ENCODE measurements at regions not wholly inside any gene's neighbourhood (a gene's known extent, or its start where the extent isn't known, plus 50 kb on each side); places are given as distances from the start of the nearest gene placed in this dataset.

- DNase-seq: no peak
These were observed 104.7 kb upstream of the IL6 start for GRCh38 chr7:22622116-22622785.

GRCh38 chr7:22618528-22618927 lies 108.5 kb upstream of the IL6 start:
- no peak for DNase-seq

- no peak for DNase-seq
These were observed 109.8 kb upstream of the IL6 start for GRCh38 chr7:22617166-22617565.

- no peak for DNase-seq
These were observed 113.5 kb upstream of the IL6 start for GRCh38 chr7:22613496-22613895.

GRCh38 chr7:22612776-22613175 lies 112.8 kb upstream of the STEAP1B start:
- no peak for DNase-seq

GRCh38 chr7:22611758-22612079 lies 111.7 kb upstream of the STEAP1B start:
- DNase-seq: no peak

GRCh38 chr7:22610951-22611757 lies 111.2 kb upstream of the STEAP1B start:
- no peak for DNase-seq

DNA sequence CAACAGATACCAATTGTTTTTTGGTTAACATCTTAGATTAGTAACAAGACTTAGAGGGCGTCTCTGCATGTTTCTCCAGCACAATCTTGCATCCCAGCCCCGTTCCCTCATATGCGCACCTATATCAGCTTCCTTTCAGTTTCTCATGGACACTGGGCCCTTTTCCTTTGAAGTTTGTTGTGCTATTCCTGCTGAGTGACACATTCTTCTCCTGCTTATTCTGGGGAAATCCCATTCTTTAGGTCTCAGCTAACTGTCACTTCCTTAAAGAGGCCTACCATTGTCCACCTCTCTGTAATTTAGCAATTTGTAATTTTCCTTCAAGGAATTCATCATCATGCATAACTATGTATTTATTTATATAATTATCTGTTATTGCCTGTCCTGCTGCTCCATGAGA lies 110.3 kb upstream of the STEAP1B start:
- DNase-seq: no peak

- DNase-seq: no peak
These were observed 107.2 kb upstream of the STEAP1B start for GRCh38 chr7:22607180-22607579.

DNA sequence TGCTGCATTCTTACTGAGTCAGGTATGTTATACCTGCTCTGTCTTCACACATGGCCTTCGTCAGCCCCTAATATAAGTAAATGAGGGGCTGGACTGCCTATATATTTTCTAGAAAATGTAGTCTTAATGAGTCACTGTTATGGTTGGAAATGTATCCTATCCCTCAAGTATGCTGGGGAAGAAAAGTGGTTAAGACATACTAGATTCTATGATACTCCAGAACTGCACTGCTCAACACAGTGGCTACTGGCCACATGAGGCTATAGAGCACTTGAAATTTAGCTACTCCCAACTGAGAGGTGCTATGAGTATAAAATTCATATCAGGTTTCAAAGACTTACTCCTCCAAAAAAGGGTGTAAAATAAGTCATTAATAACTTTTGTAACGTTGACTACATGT lies 104.3 kb upstream of the STEAP1B start:
- no peak for DNase-seq

DNA sequence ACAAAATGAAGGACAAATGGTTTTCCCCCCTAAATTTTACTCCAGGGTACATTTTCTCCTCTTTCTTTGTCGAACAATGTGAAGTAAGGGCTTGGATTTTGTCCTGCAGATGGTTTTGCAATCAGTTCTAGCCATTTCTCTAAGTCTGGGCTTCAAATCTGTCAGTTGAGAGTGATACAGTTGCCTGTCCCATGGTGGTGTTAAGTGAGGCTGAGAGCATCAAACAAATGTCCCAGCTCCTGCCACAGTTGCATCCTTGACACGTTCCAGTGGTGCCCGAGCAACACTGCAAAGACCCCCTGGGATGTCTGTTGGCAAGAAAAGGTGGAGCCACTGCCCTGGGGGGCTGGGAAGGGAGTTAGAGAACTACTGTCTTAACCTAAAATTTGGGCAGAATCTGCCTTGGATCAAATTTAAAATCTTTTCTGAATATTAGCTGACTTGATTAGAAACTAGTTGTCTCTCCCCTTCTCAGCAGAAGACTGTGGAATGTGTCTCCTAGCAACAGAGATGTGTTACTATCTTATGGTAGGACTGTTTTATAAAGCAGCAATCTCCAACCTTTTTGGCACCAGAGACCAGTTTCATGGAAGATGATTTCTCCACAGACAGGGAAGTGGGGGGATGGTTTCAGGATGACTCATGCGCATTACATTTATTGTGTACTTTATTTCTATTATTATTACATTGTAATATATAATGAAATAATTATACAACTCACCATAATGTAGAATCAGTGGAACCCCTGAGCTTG lies 102.0 kb upstream of the STEAP1B start:
- DNase-seq: no peak

- no peak for DNase-seq
These were observed 101.4 kb upstream of the STEAP1B start for GRCh38 chr7:22601408-22601807.

DNA sequence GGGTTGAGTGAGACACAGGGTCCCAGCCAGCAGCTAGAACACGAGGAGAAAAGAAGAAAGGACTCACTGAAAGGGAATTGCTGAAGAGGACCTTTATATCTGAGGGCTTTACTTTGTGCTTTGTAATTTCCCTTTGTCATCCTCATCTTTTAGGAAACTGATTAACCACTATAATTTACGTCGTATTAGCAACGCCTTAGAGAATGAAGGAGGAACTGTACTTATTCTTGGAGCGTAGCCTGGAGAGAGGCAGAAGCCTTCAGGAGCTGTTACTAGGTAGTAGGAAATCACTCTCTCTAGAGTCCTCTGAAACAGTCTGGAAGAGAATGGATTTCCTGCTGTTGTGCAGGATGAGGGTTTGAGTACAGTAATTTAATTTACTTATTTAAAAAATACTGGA lies 101.0 kb upstream of the STEAP1B start:
- no peak for DNase-seq

DNA sequence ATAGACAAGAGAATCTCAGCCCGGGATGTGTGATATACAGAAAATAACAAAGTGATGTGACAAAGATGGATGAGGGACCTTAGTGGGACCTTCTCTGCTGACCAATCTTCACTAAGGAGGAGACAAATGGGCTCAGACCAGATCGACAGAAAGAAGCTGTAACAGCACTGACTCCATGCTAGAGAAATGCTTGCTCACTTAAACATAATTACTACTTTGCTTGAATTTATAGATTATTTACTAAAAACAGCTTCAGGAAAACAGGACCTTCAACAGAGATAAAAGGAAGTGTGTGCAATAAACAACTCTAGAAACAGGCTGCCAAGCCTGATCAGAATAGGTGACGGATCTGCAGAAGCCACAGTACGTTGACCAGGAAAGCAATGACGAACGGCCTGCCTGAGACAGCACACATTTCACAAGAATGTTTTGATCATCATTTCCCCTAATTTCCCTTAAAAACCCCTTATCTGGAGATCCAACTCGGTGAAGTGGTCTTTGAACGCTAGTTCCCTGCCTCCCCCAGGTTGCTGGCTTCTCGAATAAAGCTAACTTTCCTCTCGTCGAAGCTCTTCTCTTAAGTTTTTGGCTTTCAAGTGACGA lies 98.4 kb upstream of the STEAP1B start:
- DNase-seq: no peak

DNA sequence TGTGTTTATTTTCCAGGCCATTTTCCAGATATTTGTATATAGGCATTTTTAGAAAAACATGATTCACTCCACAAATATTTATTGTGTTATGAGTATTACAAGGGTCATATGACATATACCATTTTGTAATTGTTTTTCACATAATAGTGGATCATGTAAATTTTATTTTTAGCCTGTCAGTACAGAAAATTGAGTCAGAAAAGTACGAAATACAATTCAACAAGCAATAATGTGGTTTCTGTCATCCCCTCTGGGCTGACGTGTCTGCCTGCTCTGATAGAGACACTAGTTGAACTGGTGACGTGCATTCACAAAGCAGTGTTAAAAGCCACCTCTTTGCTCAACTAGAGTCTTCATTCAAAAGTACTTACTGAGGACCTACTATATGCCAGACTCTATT lies 97.9 kb upstream of the STEAP1B start:
- DNase-seq: no peak

DNA sequence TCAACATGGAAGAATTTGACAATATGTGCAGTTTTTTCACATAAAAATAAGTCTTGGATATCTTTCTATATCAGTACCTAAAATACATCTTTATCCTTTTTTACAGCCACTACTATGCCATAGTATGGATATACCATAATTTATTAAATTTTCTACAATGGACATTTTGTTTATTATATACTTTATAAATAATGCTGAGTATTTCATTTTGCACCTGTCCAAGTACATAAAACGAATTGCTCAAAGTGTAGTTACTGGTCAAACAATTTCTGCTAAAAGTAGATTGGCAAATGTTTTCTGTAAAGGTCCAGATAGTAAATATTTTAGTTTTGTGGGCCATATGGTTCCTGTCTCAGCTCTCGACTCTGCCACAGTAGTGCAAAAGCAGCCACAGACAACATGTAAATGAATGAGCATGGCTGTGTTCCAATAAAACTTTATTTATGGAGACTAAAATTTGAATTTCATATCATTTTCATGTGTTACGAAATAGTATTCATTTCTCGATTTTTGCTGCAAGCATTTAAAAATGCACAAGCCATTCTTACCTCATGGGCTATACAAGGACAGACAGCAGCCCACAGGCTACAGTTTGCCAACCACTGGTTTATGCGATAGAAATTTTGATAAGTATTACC lies 96.9 kb upstream of the STEAP1B start:
- no peak for DNase-seq

DNA sequence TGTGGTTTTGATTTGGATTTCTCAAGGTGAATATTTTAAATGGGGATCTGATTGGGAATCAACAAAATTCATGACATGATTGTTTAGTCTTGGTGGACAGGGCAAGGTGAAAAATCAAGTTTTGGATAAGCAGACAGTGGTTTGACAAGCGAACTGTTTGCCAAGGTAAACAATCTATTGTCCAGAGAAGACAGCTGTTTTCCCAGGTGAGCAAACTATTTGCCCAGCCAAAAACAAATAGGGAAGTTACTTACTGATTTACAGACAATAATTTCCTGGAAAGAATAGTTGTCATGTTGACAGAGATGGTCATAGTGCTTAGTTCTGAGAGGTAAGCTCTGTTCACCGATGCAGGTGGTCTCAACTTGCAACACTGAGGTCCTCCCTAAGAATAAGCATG lies 94.0 kb upstream of the STEAP1B start:
- DNase-seq: no peak

DNA sequence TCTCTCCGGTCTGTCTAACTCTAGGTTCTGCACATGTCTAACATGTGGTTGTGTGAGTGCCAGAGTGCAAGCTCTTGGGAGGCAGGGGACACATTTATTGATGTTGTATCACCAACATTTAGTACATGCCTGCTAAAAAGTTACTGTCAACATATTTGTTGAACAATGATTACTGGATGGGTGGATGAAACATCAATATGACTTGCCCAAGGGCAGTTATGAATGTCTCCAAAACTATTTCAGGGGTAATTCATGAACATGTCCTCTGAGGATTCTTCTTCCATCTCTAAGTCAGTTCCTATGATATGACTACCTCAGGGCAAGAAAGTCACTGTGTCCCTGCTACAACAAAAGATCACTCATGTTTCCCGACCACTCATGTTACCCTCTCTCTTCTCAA lies 91.3 kb upstream of the STEAP1B start:
- DNase-seq: no peak

DNA sequence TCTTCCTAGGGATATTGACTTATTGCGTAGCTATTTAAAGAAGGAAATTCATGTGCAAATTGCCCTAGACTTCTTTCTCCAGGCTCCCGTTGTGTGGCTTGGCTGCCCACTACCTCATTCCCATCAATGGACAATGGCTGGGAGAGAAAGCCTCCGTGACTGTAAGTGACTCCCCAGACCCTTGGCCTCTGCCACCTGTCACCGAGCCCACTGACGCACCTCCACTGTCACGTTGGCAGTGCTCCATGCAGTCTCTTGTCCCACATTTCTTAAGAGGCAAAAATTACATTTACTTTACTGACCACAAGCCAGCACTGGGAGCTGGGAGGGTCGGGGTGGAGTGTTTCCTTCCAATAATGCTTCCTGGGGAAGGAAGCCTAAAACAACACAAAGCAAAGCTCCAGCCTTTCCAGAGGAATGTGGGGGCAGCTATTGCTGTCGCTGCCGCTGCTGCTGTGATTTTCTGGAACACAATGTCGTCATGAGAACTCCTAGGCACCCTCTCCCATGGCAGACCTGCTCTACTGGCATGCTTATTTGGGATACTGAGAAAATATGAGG lies 89.7 kb upstream of the STEAP1B start:
- DNase-seq: no peak

GRCh38 chr7:22588351-22588750 lies 88.4 kb upstream of the STEAP1B start:
- no peak for DNase-seq

DNA sequence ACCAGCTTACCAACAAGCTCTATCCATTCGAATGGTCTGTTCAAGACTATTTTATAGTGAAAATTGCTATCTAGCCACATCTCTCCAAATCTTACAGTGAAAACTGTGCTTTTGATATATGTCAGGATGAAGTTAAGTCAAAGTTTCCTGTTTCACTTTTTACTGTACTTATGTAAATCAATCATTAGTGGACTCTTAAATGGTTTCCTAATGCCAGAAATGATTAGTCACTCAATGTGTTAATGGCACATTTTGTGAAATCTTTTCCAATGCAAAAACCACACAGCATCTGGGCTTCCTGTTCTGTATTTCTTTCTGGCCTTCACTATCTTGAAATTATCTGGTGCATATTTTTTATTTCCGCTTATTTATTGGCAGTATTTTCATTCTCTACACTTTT lies 87.3 kb upstream of the STEAP1B start:
- no peak for DNase-seq

DNA sequence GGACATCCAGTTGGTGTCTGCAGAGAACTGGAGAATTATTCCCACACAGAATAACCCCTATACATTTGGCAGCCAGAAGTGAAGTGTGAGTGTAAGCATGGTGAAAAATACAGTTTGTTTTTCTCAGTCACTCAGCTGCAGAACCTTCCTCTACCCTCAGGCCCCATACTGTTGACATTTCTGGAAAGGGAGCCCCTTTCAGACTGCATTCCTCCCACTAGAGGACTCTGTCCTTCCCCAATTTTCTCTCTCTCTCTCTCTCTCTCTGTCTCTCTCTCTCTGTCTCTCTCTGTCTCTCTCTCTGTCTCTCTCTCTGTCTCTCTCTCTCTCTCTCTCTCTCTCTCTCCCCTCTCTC lies 86.8 kb upstream of the STEAP1B start:
- no peak for DNase-seq

Measured in stimulated activated naive CD4-positive, alpha-beta T cell treated with Interleukin-2 at 50 U/mL for 16 hours (primary cell).